Endothelial cell of umbilical vein (primary cell): ENCODE measurements at regions not wholly inside any gene's neighbourhood (a gene's known extent, or its start where the extent isn't known, plus 50 kb on each side); places are given as distances from the start of the nearest gene placed in this dataset.

ENCODE experiments used
- BruUV-seq: library from RNA; stranded (reverse); fragments of 400-500 nt; replicated peaks from 2 replicates; lab custom pipeline; 2021; lab: Mats Ljungman, UMichigan
- CTCF ChIA-PET: fragments of 300-600, 350-600 bp; sonication (Branson Sonifier 250); formaldehyde crosslinking; loops from one replicate; lab custom pipeline; 2021; ENCODE audit warnings: antibody characterized with exemption, inconsistent platforms; lab: Charles Lee
- POLR2A ChIA-PET: fragments of 300-600, 350-600 bp; sonication (Branson Sonifier 250); formaldehyde crosslinking; loops from one replicate; lab custom pipeline; 2021; ENCODE audit warnings: antibody characterized with exemption, inconsistent platforms; lab: Charles Lee
- DNase-seq: peaks from one replicate; pipeline ENCODE4 v3.0.0-alpha.2; 2011; ENCODE audit warnings: low read depth, low spot score
- FAIRE-seq: peaks from 2 replicates; lab custom pipeline; 2011; peaks lifted over from hg19 to GRCh38; lab: Jason Lieb, UNC
- H2AFZ ChIP-seq: 2 replicates; pipeline ENCODE4 v1.6.0; 2012; ENCODE audit warnings: low read depth, low read length, control low read depth, inconsistent platforms
- H3K27ac ChIP-seq: 2 replicates; pipeline ENCODE4 v1.5.1; 2011; ENCODE audit warnings: low read depth, mild to moderate bottlenecking, control low read depth, low read length, moderate library complexity; ENCODE audit not compliant: insufficient read depth
- H3K27me3 ChIP-seq, 2 experiments: 2 replicates each; pipeline versions ENCODE4 v1.6.0 to v1.6.1; 2011; ENCODE audit warnings: low read length in 2 of 2, mixed read lengths in 1 of 2; ENCODE audit not compliant: control insufficient read depth in 2 of 2, insufficient read depth in 2 of 2
- H3K36me3 ChIP-seq, 2 experiments: 2 replicates in 1 of 2; 3 replicates in 1 of 2; pipeline ENCODE4 v1.5.1; 2011; ENCODE audit warnings: low read length in 2 of 2, mild to moderate bottlenecking in 1 of 2, moderate library complexity in 1 of 2; ENCODE audit not compliant: control insufficient read depth in 2 of 2, insufficient read depth in 2 of 2; ENCODE audit errors: extremely low read depth in 1 of 2
- H3K4me1 ChIP-seq: 3 replicates; pipeline ENCODE4 v1.5.1; 2011; ENCODE audit warnings: mild to moderate bottlenecking, low read length; ENCODE audit not compliant: control insufficient read depth, insufficient read depth; ENCODE audit errors: extremely low read depth
- H3K4me2 ChIP-seq: 2 replicates; pipeline ENCODE4 v1.6.1; 2011; ENCODE audit warnings: low read length, control low read depth, mixed read lengths; ENCODE audit not compliant: insufficient read depth
- H3K4me3 ChIP-seq, 3 experiments: fragments of 200-600 bp in 1 of 3; sonication (generic), shearing (Covaris generic) in 1 of 3; replicated peaks in 1 of 3; 2 replicates each; pipeline ENCODE4 v1.5.1; 2011 to 2016; ENCODE audit warnings: control low read depth in 3 of 3, low read length in 3 of 3, mild to moderate bottlenecking in 2 of 3, inconsistent platforms in 1 of 3, low read depth in 1 of 3, moderate library complexity in 1 of 3; ENCODE audit not compliant: insufficient read depth in 1 of 3
- H3K79me2 ChIP-seq: 2 replicates; pipeline ENCODE4 v1.6.0; 2012; ENCODE audit warnings: low read length, inconsistent platforms; ENCODE audit not compliant: control insufficient read depth, insufficient read depth
- H3K9ac ChIP-seq: replicated peaks from 2 replicates; pipeline ENCODE3; 2011; ENCODE audit warnings: low read length, control low read depth; ENCODE audit not compliant: insufficient read depth; ENCODE audit errors: extremely low read depth
- H3K9me1 ChIP-seq: replicated peaks from 3 replicates; pipeline ENCODE4 v1.6.0; 2011; ENCODE audit warnings: mild to moderate bottlenecking, low read length; ENCODE audit not compliant: control insufficient read depth, insufficient read depth; ENCODE audit errors: extremely low read depth
- H3K9me3 ChIP-seq: replicated peaks from 2 replicates; pipeline ENCODE4 v1.5.1; 2012; ENCODE audit warnings: low read length, inconsistent platforms; ENCODE audit not compliant: control insufficient read depth, insufficient read depth
- H4K20me1 ChIP-seq: replicated peaks from 2 replicates; pipeline ENCODE3; 2011; ENCODE audit warnings: mild to moderate bottlenecking, low read length; ENCODE audit not compliant: control insufficient read depth, insufficient read depth; ENCODE audit errors: extremely low read depth
- CTCF ChIP-seq, 2 donors: IDR thresholded peaks; 1 replicate in 1 of 2; 2 replicates in 1 of 2; pipeline ENCODE4 v1.5.1; 2011; ENCODE audit warnings: low read length in 2 of 2, mild to moderate bottlenecking in 2 of 2, moderate library complexity in 2 of 2, control low read depth in 1 of 2, inconsistent platforms in 1 of 2, low read depth in 1 of 2; ENCODE audit not compliant: insufficient read depth in 1 of 2; ENCODE audit errors: extremely low read depth in 1 of 2
- EZH2 ChIP-seq: IDR thresholded peaks from 2 replicates; pipeline ENCODE4 v1.6.1; 2012; ENCODE audit warnings: borderline replicate concordance, low read depth, mild to moderate bottlenecking, moderate library complexity, low read length, inconsistent platforms; ENCODE audit not compliant: severe bottlenecking
- FOS ChIP-seq: IDR thresholded peaks from 2 replicates; pipeline ENCODE4 v1.6.1; 2011; ENCODE audit warnings: mild to moderate bottlenecking, low read length, moderate library complexity, borderline replicate concordance; ENCODE audit not compliant: insufficient read depth
- GATA2 ChIP-seq: IDR thresholded peaks from 2 replicates; pipeline ENCODE4 v1.7.0; 2011; ENCODE audit warnings: low read depth, mild to moderate bottlenecking, moderate library complexity, mixed read lengths, low read length; ENCODE audit not compliant: insufficient read length, insufficient read depth
- JUN ChIP-seq: IDR thresholded peaks from 2 replicates; pipeline ENCODE4 v1.6.1; 2011; ENCODE audit warnings: borderline replicate concordance, low read depth; ENCODE audit not compliant: insufficient read length, insufficient read depth
- MAX ChIP-seq: IDR thresholded peaks from 2 replicates; pipeline ENCODE4 v1.6.1; 2011; ENCODE audit not compliant: insufficient read depth, insufficient read length
- MYC ChIP-seq: IDR thresholded peaks from one replicate; pipeline ENCODE4 v1.6.1; 2011; ENCODE audit warnings: mild to moderate bottlenecking, low read depth, low read length
- POLR2A ChIP-seq: IDR thresholded peaks from 2 replicates; pipeline ENCODE4 v1.6.1; 2012; ENCODE audit warnings: low read depth, mild to moderate bottlenecking, control low read depth, low read length
- POLR2AphosphoS5 ChIP-seq: IDR thresholded peaks from 2 replicates; pipeline ENCODE4 v1.6.1; 2012; ENCODE audit warnings: low read depth, mild to moderate bottlenecking, control low read depth, low read length, moderate library complexity; ENCODE audit not compliant: insufficient read depth
- dilution Hi-C: fragments of 300-500 bp; cut with MboI; formaldehyde crosslinking; loops from one replicate; pipeline ENCODE4 v1.15.0; 2019; ENCODE audit warnings: low sequenced_read_pairs; ENCODE audit not compliant: extremely low pct_ligation_motif_present
- intact Hi-C: fragments of 100-400 bp; cut with micrococcal nuclease; formaldehyde crosslinking; loops from one replicate; pipeline ENCODE4 v1.10.0; 2022

- CTCF ChIA-PET = no interaction called here
- dilution Hi-C loops (no loop called here), intact Hi-C loops (no loop called here)
- BruUV-seq = no TSS peak
- Histone ChIP-seq H3K79me2 (no peaks in the 10 kb centered on the region), H3K36me3 (no peaks in the 10 kb centered on the region), H3K4me3 (no peak overlapping the region), H3K9me3 (no peaks in the 10 kb centered on the region), H4K20me1 (no peaks in the 10 kb centered on the region), H3K4me1 (no peaks in the 10 kb centered on the region), H3K9me1 (no peaks in the 10 kb centered on the region), H3K4me2 (no peak overlapping the region), H2AFZ (no peak overlapping the region), H3K27me3 (no peaks in the 10 kb centered on the region), H3K9ac (no peak overlapping the region), H3K27ac (no peak overlapping the region)
- no peak for FAIRE-seq
- POLR2A ChIA-PET = no interaction called here
- no peak for DNase-seq
- TF ChIP-seq GATA2 (no peak), POLR2AphosphoS5 (no peak), CTCF (IDR thresholded peaks at IDR 0.05; ENCODE audit: extremely low read depth in 1 of 2, insufficient read depth in 1 of 2, low read depth in 1 of 2, low read length in 2 of 2) (no peak), JUN (no peak), MYC (no peak), POLR2A (no peak), FOS (no peak), MAX (no peak), EZH2 (no peak)
Observed at GRCh38 chr12:73947326-73948026, 590.2 kb upstream of the ATXN7L3B start.
